ENCODE measurements at regions not wholly inside any gene's neighbourhood (a gene's known extent, or its start where the extent isn't known, plus 50 kb on each side); places are given as distances from the start of the nearest gene placed in this dataset.

DNA sequence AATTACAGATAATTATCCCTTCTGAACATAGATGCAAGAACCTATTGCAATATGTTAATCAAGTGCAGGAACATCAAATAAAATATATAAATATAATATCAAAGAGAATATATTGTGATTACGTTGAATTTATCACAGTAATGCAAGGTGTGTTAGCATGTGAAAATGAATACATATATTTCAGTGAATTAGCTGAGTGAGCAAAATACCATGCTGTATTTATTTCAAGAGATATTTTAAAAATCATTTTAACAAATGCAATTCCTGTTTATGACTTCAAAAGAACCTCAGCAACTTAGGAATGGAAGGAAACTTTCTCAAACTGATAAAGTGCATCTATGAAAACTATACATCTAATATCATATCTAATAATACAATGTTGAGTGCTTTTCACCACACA is 856.9 kb upstream of the PTPRD start:
- Histone ChIP-seq H3F3A (ENCODE audit: insufficient read depth, low read length) (no peaks in the 10 kb centered on the region), H2AFZ (ENCODE audit: low read length) (no peak overlapping the region), H3K9me2 (replicated peaks; ENCODE audit: insufficient read depth, low read length) (no peaks in the 10 kb centered on the region), H3K36me3 (replicated peaks; ENCODE audit: insufficient read depth, low read length) (no peaks in the 10 kb centered on the region), H3K79me2 (ENCODE audit: low read length) (no peaks in the 10 kb centered on the region), H3K27me3 (replicated peaks; ENCODE audit: insufficient read depth, low read length) (no peaks in the 10 kb centered on the region), H3K4me2 (ENCODE audit: low read depth, low read length) (no peak overlapping the region), H3K27ac (ENCODE audit: low read length) (no peak overlapping the region), H3K9ac (ENCODE audit: low read length) (no peak overlapping the region), H4K20me1 (ENCODE audit: insufficient read depth, low read length) (no peaks in the 10 kb centered on the region), H3K4me1 (ENCODE audit: low read length) (no peaks in the 10 kb centered on the region), H3K9me3 (replicated peaks; ENCODE audit: insufficient read depth, low read length) (no peaks in the 10 kb centered on the region), H3K4me3 (ENCODE audit: low read length) (no peak overlapping the region)
- TF ChIP-seq EZH2 (optimal IDR thresholded peaks at IDR 0.05; ENCODE audit: low read depth, low read length) (no peak), EZH2phosphoT487 (IDR thresholded peaks at IDR 0.05; ENCODE audit: low read length) (no peak)
- TF ChIP-seq, protein P1, sequence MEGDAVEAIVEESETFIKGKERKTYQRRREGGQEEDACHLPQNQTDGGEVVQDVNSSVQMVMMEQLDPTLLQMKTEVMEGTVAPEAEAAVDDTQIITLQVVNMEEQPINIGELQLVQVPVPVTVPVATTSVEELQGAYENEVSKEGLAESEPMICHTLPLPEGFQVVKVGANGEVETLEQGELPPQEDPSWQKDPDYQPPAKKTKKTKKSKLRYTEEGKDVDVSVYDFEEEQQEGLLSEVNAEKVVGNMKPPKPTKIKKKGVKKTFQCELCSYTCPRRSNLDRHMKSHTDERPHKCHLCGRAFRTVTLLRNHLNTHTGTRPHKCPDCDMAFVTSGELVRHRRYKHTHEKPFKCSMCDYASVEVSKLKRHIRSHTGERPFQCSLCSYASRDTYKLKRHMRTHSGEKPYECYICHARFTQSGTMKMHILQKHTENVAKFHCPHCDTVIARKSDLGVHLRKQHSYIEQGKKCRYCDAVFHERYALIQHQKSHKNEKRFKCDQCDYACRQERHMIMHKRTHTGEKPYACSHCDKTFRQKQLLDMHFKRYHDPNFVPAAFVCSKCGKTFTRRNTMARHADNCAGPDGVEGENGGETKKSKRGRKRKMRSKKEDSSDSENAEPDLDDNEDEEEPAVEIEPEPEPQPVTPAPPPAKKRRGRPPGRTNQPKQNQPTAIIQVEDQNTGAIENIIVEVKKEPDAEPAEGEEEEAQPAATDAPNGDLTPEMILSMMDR (IDR thresholded peaks at IDR 0.05; ENCODE audit: low read length) = no peak
- no peak for DNase-seq

- no peaks in the 10 kb centered on the region for H4K20me1 ChIP-seq (ENCODE audit: insufficient read depth, low read length)
- no peak overlapping the region for H2AFZ ChIP-seq (ENCODE audit: low read length)
- no peaks in the 10 kb centered on the region for H3K36me3 ChIP-seq (replicated peaks; ENCODE audit: insufficient read depth, low read length)
- no peaks in the 10 kb centered on the region for H3F3A ChIP-seq (ENCODE audit: insufficient read depth, low read length)
- no peaks in the 10 kb centered on the region for H3K79me2 ChIP-seq (ENCODE audit: low read length)
- no peak overlapping the region for H3K27ac ChIP-seq (ENCODE audit: low read length)
- no peaks in the 10 kb centered on the region for H3K27me3 ChIP-seq (replicated peaks; ENCODE audit: insufficient read depth, low read length)
- no peak overlapping the region for H3K9ac ChIP-seq (ENCODE audit: low read length)
- H3K9me2 ChIP-seq (replicated peaks; ENCODE audit: insufficient read depth, low read length) = no peaks in the 10 kb centered on the region
- H3K4me3 ChIP-seq (ENCODE audit: low read length) = no peak overlapping the region
- TF ChIP-seq EZH2phosphoT487 (IDR thresholded peaks at IDR 0.05; ENCODE audit: low read length) (no peak), EZH2 (optimal IDR thresholded peaks at IDR 0.05; ENCODE audit: low read depth, low read length) (no peak)
- TF ChIP-seq, protein P1 (IDR thresholded peaks at IDR 0.05; ENCODE audit: low read length) = no peak
- DNase-seq = no peak
- no peaks in the 10 kb centered on the region for H3K4me1 ChIP-seq (ENCODE audit: low read length)
- no peak overlapping the region for H3K4me2 ChIP-seq (ENCODE audit: low read depth, low read length)
- H3K9me3 ChIP-seq (replicated peaks; ENCODE audit: insufficient read depth, low read length) = no peaks in the 10 kb centered on the region
Observed at GRCh38 chr9:11471321-11471720, 858.5 kb upstream of the PTPRD start.

DNA sequence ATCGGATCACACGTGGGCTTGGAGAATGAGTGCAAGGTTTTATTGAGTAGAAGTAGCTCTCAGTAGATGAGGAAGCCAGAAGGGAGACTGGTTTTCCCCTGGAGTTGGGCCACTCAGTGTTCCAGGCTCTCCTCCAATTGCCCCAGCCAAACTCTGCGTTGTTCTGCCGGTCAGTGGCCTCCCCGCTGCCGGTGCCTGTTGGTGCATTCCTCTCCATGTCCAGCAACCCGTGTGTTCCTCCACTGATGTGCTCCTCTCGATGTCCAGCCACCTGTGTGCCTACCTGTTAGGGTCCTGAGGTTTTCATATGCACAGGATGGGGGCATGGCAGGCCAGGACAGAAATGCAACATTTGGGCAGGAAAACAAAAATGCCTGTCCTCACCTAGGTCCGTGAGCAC is 888.0 kb upstream of the PTPRD start:
- no peak overlapping the region for H3K27ac ChIP-seq (ENCODE audit: low read length)
- no peaks in the 10 kb centered on the region for H3K9me2 ChIP-seq (replicated peaks; ENCODE audit: insufficient read depth, low read length)
- H3K27me3 ChIP-seq (replicated peaks; ENCODE audit: insufficient read depth, low read length) = no peaks in the 10 kb centered on the region
- H2AFZ ChIP-seq (ENCODE audit: low read length) = no peak overlapping the region
- H4K20me1 ChIP-seq (ENCODE audit: insufficient read depth, low read length) = no peaks in the 10 kb centered on the region
- TF ChIP-seq EZH2 (optimal IDR thresholded peaks at IDR 0.05; ENCODE audit: low read depth, low read length) = no peak
- H3K4me2 ChIP-seq (ENCODE audit: low read depth, low read length) = no peak overlapping the region
- DNase-seq = no peak
- H3K79me2 ChIP-seq (ENCODE audit: low read length) = no peaks in the 10 kb centered on the region
- no peaks in the 10 kb centered on the region for H3F3A ChIP-seq (ENCODE audit: insufficient read depth, low read length)
- H3K9ac ChIP-seq (ENCODE audit: low read length) = no peak overlapping the region
- H3K36me3 ChIP-seq (replicated peaks; ENCODE audit: insufficient read depth, low read length) = no peaks in the 10 kb centered on the region
- H3K4me1 ChIP-seq (ENCODE audit: low read length) = no peaks in the 10 kb centered on the region
- H3K9me3 ChIP-seq (replicated peaks; ENCODE audit: insufficient read depth, low read length) = no peaks in the 10 kb centered on the region
- no peak overlapping the region for H3K4me3 ChIP-seq (ENCODE audit: low read length)

GRCh38 chr9:11506980-11507379 is 894.2 kb upstream of the PTPRD start:
- no peak for TF ChIP-seq EZH2phosphoT487 (IDR thresholded peaks at IDR 0.05; ENCODE audit: low read length)
- TF ChIP-seq EZH2 (optimal IDR thresholded peaks at IDR 0.05; ENCODE audit: low read depth, low read length) = no peak
- TF ChIP-seq, protein P1 (IDR thresholded peaks at IDR 0.05; ENCODE audit: low read length) = no peak
- Histone ChIP-seq H4K20me1 (ENCODE audit: insufficient read depth, low read length) (no peaks in the 10 kb centered on the region), H3K4me3 (ENCODE audit: low read length) (no peak overlapping the region), H3K9me2 (replicated peaks; ENCODE audit: insufficient read depth, low read length) (no peaks in the 10 kb centered on the region), H3F3A (ENCODE audit: insufficient read depth, low read length) (no peaks in the 10 kb centered on the region), H3K79me2 (ENCODE audit: low read length) (no peaks in the 10 kb centered on the region), H2AFZ (ENCODE audit: low read length) (no peak overlapping the region), H3K36me3 (replicated peaks; ENCODE audit: insufficient read depth, low read length) (no peaks in the 10 kb centered on the region), H3K9me3 (replicated peaks; ENCODE audit: insufficient read depth, low read length) (no peaks in the 10 kb centered on the region), H3K4me1 (ENCODE audit: low read length) (no peaks in the 10 kb centered on the region), H3K4me2 (ENCODE audit: low read depth, low read length) (no peak overlapping the region), H3K27ac (ENCODE audit: low read length) (no peak overlapping the region), H3K27me3 (replicated peaks; ENCODE audit: insufficient read depth, low read length) (no peaks in the 10 kb centered on the region), H3K9ac (ENCODE audit: low read length) (no peak overlapping the region)
- no peak for DNase-seq

All from MM.1S (cell line).